Left cardiac atrium (tissue), 4 donors: ENCODE measurements at regions not wholly inside any gene's neighbourhood (a gene's known extent, or its start where the extent isn't known, plus 50 kb on each side); places are given as distances from the start of the nearest gene placed in this dataset.

Source experiments
- ATAC-seq, 2 donors: fragments of 200-7000 bp; cut with Tn5 transposase; one replicate each; pipeline ENCODE4 v1.9.1; 2020; ENCODE audit warnings: mild to moderate bottlenecking in 2 of 2, moderate library complexity in 2 of 2
- DNase-seq: peaks from one replicate; pipeline ENCODE4 v3.0.0-alpha.2; 2020
- intact Hi-C, 2 donors: fragments of 100-400 bp; cut with DNase I; formaldehyde crosslinking; loops; one replicate each; pipeline versions ENCODE4 v1.14.1 to v1.15.1; 2022 to 2023
- donor health status: DM: no; HTN: yes; CAD: no.
- donor health status: DM: no; HTN: yes; CAD: no; lungs with severe emphysema.
- donor health status: DM: yes; HTN: yes; CAD: no.
- donor health status: Dilated cardiomyopathy.

DNA sequence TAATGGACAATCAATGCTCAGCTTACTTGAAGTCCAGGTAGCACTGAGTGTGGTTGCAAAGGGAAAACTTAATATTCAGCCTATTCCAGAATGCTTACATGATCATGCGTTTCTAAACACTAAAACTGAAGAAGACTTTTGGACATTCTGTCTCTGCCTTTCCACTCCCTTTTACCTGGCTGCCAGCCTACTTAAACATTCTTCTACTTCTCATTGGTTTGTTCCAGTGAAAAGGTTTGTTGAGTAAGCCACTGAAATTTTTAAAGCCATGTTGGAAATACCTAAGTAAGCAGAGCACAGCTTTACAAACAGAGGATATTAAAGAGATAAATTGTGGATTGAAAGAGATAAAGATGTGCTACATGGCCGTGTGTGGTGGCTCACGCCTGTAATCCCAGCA lies 1280.8 kb upstream of the AUTS2 start:
- ATAC-seq (peak in 1 of 2 donors; percentile 12), DNase-seq (no peak)
- intact Hi-C loops, result no loop called here

DNA sequence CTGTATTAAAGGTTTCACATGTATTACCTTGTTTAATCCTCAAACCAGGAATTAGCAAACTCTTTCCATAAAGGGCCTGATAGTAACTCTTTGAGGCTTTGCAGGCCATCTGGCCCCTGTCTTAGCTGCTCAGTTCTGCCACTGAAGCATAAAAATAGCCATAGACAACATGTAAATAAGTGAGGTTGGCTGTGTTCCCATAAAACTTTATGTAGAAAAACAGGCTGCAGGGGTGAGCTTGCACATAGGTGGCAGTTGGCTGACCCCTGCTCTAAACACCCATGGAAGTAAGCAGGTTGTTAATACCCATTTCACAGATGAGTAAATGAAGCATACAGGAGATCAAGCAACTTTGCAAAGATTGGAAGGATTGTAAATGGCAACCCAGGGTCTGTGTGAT lies 1279.2 kb upstream of the AUTS2 start:
- ATAC-seq (no peak), DNase-seq (no peak)
- intact Hi-C loops, result no loop called here

DNA sequence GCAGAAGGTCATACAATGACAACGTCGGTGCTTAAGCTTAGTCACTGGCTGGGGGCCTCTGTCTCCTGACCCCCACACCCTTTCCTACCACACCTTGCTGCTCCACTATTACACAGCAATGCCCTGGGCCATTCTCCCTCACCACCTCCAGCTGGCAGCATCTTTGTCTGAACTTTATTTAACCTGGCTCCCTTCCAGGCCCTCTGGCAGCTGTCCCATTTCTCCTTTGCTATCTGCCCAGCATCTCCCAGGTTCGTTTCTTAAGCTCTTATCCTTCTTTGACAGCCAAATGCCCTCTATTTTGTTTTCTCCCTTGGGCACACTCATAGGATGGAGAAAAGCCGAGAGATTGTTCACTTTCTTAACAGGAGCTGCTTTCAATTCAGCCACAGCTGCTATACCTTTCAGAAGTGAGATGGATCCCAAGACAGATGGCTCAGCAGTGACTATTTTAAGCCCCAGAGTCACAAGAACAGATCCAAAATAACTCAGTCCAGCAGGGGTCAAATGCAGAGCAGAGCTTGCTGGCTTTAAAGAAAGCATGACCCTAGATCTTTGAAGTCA lies 1277.1 kb upstream of the AUTS2 start:
- DNase-seq (peak; percentile 42), ATAC-seq (peak; percentile 90 to 96)
- intact Hi-C loops, result no loop called here

DNA sequence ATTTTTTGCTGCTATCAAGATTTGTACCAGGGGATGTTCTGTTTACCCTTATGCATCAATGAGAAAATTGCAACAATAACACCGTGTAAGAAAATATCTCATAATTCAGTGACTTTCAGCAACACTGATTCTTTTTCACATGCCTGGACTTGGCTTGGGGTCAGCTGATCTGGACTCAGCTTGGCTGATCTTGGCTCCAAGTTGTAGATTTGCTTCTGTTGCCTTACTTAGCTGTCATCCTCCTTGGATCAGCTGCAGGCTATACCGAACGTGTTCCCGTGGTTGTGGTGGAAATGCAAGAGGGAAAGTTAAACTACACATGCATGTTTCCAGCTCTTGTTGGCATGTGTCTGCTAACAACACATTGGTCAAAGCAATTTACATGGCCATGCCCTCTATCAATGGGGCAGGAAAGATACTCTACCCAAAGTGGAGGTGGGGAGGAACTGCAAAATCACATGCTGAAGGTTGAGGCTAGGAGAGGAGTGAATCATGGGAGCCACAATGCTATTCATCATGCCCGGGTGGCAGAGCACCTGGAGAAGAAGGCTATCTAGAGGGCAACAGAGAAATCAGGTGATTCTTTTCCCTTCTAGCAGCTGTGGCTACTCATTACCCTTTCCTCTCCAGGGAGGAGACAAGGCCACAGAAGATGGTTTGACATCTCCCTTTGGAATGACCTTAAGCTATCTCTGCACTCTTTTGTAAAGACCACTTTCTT lies 1276.3 kb upstream of the AUTS2 start:
- intact Hi-C loops, result no loop called here
- DNase-seq (no peak), ATAC-seq (peak in 1 of 2 donors; percentile 78)

DNA sequence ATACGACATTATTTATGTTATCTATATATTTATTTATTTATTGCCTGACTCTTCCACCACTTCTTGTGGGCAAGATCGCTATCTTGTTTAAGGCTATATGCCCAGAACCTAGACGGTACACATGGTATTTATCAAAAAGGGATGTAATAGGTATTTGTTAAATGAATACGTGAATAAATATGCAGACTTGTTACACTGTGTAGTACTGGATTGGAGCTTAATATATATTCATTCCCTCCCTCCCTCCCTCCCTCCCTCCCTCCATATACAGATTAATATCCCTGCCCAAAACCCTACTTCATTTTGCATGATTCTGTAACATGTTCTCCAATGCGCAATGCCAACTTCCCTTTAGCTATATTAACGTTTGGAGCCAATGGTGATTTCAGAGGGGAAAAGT lies 1273.7 kb upstream of the AUTS2 start:
- ATAC-seq (no peak), DNase-seq (no peak)
- intact Hi-C loops, result no loop called here

DNA sequence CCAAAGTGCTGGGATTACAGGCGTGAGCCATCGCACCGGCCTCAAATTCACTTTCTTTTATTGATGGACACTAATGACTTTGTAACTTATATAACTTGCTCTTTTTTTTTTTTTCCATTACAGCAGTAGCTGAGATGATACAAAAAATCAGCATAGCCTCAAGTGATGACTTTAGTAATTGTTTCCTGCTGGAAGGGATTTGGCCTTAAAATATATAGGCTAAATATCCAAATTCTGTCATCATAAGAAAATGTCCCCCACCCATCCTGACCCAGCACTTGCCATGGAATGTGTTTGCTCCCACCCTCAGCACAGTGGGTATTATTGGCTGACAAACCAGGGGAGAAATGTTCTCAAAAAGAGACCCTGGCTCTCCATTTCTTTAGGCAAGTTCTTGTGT lies 1264.1 kb upstream of the AUTS2 start:
- no peak for DNase-seq
- no peak for ATAC-seq
- intact Hi-C loops, result no loop called here

DNA sequence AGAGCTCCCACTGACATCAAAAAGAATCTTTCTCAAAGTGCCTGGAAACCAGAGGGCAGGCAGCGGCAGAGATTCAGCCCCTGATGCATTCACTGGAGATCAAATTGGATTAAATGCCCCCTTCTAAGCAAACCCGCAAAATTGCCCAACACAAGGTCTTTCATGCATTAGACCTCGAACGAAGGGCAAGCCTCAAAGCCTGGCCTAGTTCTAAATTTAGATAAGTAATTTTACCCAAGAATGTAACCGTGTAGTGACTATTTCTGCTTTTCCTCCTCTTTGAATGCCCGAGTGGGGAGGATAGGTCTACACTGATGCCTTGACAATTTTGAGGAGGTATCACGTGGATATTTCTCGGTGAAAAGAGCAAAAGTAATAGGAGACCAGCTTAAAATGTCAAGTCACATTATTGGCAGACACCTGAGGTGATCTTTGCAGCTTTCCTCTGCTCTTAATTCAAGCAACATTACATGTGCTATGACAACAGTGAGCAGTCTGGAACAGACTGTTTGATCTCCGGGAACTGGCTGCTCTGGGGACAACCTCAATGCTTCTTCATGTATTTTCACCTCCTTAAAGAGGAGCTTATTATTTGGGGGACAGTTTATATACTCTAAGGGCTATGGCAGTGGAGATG lies 1263.5 kb upstream of the AUTS2 start:
- intact Hi-C loops, result no loop called here

DNA sequence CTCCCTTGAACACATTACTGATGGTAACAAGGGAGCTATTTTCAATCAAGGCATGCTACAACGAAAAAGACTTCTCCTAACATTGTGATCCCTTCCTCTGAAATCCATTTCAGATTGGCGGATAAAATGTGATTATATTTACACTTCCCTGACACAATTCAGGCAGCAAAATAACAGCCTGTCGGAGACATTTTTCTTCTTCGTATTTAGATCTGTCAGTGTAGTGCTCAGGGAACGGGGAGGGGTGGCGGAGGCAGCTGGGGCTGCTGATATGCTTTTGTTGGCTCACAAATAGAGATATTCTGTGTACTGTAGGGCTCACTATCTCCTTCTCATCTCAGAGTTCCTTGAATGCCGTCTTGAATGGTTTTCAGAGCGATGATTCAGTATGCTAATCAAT lies 1261.7 kb upstream of the AUTS2 start:
- no peak for ATAC-seq
- no peak for DNase-seq
- intact Hi-C loops, result no loop called here

More for the DNA sequence above, 1263.5 kb upstream of the AUTS2 start:
- DNase-seq (no peak), ATAC-seq (no peak)

DNA sequence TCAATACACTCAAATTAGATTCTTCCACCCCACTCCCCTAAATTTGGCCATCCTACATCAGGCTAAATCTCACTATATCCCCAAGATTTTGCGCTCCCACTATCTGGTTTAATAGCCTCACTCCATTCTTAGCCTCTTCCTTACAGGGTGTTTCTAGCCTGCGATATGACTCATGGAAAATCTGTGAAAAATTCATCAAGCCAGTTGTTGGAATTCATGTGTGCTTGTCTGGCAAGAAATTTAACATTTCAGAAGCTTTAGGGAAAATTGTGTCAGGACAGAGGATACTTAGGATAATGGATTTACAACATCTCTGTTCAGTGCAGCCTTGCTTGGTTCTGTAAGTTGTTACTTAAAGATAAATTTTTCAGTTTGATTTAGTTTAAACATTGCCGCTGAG lies 1249.9 kb upstream of the AUTS2 start:
- no peak for DNase-seq
- no peak for ATAC-seq
- intact Hi-C loops, result no loop called here

DNA sequence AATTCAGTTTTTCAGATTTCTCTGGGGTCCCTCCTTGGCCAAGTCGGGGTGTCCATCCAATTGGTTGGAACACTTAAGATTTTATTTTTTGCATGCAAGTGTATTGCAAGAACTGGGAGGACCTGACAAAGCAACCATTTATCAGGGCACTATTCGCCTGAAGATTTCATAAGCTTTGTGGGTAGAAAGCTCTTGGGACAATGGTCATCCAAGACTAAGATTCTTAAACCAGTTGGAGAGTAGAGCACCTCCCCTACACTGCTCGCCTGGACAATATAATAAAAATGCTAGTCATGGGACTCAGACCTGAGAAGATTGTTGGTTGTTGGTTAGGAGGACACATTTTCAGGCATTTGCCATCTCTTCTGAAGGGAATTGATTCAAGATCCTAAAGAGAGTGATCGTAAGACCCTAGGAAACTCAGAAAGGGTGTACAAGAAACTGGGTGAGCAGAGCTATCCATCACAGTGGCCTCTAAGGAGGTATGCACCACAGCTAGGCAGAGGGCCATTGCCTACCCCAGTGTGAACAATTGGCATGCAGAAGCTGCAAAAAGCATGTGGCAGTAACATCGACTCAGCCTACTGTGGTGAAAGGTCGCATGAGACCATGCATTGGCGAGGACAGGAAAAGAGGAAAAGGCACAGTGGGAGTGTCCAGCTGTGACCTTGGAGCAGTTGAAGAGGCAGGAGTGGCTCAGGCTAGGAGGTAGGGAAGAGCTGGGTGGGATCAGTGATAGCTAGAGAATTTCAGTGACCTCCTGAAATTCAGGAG lies 1235.3 kb upstream of the AUTS2 start:
- DNase-seq (no peak), ATAC-seq (peak in 1 of 2 donors; percentile 84)
- intact Hi-C loops, result no loop called here

DNA sequence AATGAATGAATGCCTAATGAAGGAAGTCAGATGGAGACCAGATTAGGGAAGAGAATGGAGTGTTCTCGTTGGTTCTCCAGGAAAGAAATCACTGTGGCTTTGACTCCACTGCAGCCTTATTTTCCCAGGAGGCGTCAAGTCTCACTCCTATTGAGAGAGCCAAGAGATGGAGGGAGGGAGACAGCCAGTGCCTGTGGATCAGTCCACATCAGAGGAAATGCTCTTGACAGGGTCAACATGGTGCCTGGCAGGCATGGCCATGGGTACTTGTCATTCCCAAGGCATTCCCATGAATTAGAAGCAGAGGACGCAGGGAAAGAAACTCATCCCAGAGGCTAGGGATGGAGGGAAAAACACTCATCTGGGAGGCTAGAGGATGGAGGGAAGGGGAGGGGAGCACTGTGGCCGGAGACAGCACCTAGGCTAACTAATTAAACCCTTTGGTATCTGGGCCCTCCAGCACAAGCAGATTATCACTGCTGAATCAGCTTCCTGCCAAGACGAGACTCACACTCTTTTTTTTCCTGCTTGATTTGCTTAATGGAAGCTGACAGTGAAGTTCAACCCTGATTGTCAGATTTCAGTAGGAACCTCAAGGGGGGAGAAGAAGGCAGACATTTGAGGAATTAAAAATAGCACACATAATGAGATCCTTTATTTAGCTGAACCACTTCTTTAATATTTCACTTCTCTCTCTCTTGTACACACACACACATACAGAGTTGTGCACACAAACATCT lies 1233.2 kb upstream of the AUTS2 start:
- DNase-seq (no peak), ATAC-seq (no peak)
- intact Hi-C loops, result no loop called here

DNA sequence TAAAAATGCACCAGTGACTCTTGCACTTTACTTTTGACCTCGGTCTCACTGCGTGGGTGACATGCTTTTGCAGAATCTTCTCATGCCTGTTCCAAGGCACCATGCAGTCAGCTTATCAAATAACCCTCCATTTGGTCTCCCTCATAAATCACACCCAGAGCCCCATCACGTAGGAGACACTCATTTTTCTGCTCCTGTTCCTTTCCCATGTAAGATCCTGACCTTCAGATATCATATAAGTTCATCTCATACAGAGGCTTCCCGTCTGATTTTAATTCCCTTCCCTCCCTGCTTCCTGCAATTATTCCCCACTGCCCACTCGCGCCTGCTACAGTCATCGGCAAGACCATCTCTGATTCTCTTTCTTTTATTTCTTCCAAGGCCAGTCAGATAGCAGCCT lies 1226.3 kb upstream of the AUTS2 start:
- no peak for ATAC-seq
- intact Hi-C loops, result no loop called here

DNA sequence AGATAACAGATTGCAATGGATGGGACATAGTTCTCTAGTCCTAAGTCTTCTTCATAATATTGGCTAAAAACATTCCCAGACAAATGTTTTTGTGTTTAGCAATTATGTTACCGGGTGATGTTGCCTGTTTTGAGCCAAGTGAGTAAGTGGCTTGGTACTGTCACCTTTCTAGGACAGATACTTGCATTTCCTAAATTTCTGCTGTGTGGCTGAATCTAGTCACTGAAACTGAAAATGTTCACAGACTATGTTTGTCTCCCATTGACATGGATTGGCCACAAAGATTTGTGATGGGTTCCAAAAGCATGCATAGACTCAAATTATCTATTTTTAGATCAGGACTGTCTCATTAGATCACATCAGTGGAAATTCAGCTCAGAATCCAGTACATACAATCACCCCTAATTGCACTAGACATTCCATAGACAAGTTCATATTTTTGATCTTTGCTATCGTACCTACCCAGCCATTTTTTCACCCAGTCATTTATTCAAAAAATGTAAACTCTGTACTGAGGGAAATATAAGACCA lies 1222.1 kb upstream of the AUTS2 start:
- ATAC-seq (no peak), DNase-seq (no peak)
- intact Hi-C loops, result no loop called here

More for the DNA sequence above, 1226.3 kb upstream of the AUTS2 start:
- DNase-seq, result no peak

DNA sequence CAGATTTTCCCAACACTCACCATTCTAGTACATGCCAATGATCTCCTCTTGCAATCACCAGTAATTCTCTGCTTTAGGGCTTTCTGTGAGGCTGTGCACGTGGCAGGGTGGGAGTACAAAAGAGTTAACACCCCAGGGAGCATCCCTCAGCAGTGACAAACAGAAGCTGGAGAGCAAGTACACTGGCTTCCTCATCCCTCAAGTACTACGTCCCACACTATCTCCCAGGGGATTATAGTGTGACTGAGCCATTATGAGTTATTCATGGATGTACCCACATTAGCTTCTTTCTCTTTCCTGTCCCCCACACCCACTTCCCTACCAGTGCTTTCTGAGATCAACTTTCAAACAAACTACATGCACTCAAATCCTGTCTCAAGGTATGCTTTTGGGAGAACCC lies 1216.5 kb upstream of the AUTS2 start:
- intact Hi-C loops, result no loop called here
- DNase-seq (no peak), ATAC-seq (no peak)

DNA sequence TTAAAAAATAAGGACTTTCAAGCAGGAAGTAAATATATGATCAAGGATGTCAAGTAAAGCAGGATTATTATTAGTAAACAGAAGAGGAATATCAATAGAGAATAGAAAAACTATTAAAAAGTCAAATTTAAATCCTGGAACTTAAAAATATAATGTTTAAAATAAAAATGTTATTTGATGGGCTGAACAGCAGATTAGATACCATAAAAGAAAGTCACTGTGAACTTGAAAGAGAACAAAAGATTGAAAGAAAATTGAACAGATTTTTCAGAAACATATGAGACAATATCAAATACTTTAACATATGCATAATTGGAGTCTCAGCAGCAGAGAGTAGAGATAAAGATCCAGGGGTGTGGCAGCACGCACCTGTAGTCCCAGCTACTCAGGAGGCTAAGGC lies 1213.7 kb upstream of the AUTS2 start:
- intact Hi-C loops, result no loop called here
- no peak for DNase-seq
- ATAC-seq, result no peak

DNA sequence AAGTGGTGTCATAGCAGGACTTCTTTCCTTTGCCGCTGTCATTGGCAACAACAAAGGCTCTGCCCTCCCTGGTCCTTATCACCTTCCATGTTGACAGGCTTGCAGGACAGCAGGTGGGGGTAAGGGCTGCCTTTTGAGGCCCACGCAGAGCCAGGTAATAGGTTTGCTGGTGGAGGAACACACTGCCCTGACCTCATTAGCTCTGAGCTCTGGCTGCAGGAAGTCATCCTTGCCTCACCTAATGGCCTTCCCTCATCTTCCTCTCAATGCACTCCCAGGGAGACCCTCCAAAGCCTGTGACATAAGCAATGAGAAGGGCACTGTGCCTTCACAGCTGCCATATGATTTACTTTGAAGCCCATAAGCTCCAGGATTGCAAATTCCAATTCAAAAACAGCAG lies 1205.2 kb upstream of the AUTS2 start:
- ATAC-seq (no peak), DNase-seq (no peak)
- intact Hi-C loops, result no loop called here

DNA sequence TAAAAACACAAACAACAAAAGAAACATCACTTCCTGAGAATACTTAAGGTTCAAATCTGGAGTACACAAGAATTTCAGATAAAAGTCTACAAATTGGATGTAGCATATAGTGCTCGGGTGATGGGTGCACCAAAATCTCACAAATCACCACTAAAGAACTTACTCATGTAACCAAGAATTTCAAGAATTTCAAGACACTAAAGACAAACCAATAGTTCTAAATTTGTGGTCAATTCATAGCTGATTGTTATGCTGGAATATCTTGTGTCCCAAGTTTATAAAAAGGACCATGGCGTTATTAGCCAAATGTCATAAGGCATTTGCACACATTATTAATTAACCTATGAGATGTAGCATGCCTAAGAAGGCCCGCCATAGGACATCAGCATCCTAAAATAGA lies 1204.1 kb upstream of the AUTS2 start:
- intact Hi-C loops, result no loop called here
- no peak for ATAC-seq

DNA sequence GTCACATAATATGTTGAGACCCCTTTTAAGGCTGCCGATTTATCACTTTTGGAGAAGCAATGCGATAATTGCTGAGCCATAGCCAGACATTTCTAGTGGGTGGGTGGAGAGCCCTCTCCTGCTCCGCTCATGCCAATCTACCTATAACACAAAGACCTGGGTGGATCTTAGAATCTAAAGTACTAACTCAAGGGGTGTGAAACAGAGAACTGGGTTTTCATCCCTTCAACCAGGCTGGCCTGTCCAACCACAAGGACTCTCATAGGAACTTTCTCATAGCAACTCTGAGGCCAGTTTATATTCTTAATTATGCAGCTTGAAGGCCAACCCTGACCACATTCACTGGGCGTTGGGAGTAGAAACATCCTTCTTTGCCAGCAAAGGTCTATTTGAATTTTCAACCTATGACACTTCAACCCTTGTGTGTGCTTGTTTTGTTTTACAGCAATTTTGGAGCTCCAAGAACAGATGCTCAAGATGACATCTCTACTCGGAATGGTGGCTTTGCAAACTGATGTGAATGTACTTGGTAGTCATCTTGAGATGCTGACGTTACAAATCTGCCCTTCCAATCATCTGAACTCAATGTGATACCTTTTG lies 1198.2 kb upstream of the AUTS2 start:
- ATAC-seq (no peak), DNase-seq (no peak)
- intact Hi-C loops, result no loop called here

More for the DNA sequence above, 1204.1 kb upstream of the AUTS2 start:
- no peak for DNase-seq

DNA sequence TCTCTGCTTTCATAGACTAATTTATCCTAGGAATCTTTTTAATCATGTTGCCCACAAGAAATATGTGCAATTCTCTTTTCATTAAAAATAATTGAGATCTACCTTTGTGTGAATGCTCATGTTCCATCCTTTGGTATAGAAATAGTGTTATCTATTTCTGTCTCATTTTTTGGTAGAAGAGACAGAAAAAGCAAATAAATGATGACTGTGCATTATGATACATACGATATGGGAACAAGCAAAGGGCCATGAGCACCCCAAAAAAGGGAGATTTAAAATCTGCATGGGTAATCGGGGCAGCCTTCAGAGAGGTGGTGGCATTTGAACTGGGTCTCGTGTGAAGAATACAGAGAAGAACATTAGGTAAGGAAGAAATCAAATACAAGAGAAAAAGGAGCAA lies 1197.5 kb upstream of the AUTS2 start:
- DNase-seq, result no peak
- intact Hi-C loops, result no loop called here
- no peak for ATAC-seq
